CD8-positive, alpha-beta memory T cell (primary cell): ENCODE measurements at regions not wholly inside any gene's neighbourhood (a gene's known extent, or its start where the extent isn't known, plus 50 kb on each side); places are given as distances from the start of the nearest gene placed in this dataset.
"Not testable (repeated sequence)": the region's sequence is repeated elsewhere in the genome, so short reads cannot be mapped to it uniquely, and the experiment has no call there.

ENCODE experiments used
- CTCF ChIA-PET: fragments of 350-600 bp; sonication (Branson Sonifier 250); formaldehyde crosslinking; loops from one replicate; lab custom pipeline; 2021; ENCODE audit warnings: antibody characterized with exemption; lab: Charles Lee
- POLR2A ChIA-PET: fragments of 350-600 bp; sonication (Branson Sonifier 250); formaldehyde crosslinking; loops from one replicate; lab custom pipeline; 2021; ENCODE audit warnings: antibody characterized with exemption; lab: Charles Lee
- DNase-seq, 5 donors: peaks; one replicate each; pipeline versions ENCODE4 v3.0.0 to v3.0.0-alpha.2; 2020 to 2022; ENCODE audit warnings: mixed read lengths in 1 of 5
- H3K27ac ChIP-seq: one replicate; pipeline ENCODE4 v1.7.0; 2013; ENCODE audit warnings: low read depth, mild to moderate bottlenecking, low read length, moderate library complexity
- H3K27me3 ChIP-seq: 2 replicates; pipeline ENCODE4 v1.7.0; 2013; ENCODE audit warnings: low read length, mild to moderate bottlenecking; ENCODE audit not compliant: insufficient read depth, poor library complexity, severe bottlenecking
- H3K36me3 ChIP-seq: 2 replicates; pipeline ENCODE4 v1.7.0; 2013; ENCODE audit warnings: mild to moderate bottlenecking, low read length, moderate library complexity; ENCODE audit not compliant: insufficient read depth
- H3K4me1 ChIP-seq: 2 replicates; pipeline ENCODE4 v1.7.0; 2013; ENCODE audit warnings: mild to moderate bottlenecking, low read length, moderate library complexity; ENCODE audit not compliant: insufficient read depth
- H3K4me3 ChIP-seq: 2 replicates; pipeline ENCODE4 v1.7.0; 2013; ENCODE audit warnings: mild to moderate bottlenecking, low read length
- H3K9me3 ChIP-seq: 2 replicates; pipeline ENCODE4 v1.7.0; 2013; ENCODE audit warnings: mild to moderate bottlenecking, low read length
- H3K27ac Mint-ChIP-seq, 8 donors: one replicate each; pipeline ENCODE4 v1.8.0; 2020 to 2021; ENCODE audit warnings: mixed read lengths in 8 of 8, mild to moderate bottlenecking in 6 of 8, inconsistent platforms in 3 of 8, moderate library complexity in 3 of 8
- H3K27me3 Mint-ChIP-seq, 2 donors: one replicate each; pipeline ENCODE4 v1.8.0; 2020 to 2021; ENCODE audit warnings: mixed read lengths in 2 of 2, mild to moderate bottlenecking in 1 of 2, moderate library complexity in 1 of 2
- H3K36me3 Mint-ChIP-seq, 3 donors: one replicate each; pipeline ENCODE4 v1.8.0; 2020 to 2021; ENCODE audit warnings: mixed read lengths in 3 of 3, inconsistent platforms in 1 of 3, mild to moderate bottlenecking in 1 of 3
- H3K4me1 Mint-ChIP-seq, 3 donors: one replicate each; pipeline ENCODE4 v1.8.0; 2020 to 2021; ENCODE audit warnings: mixed read lengths in 3 of 3, inconsistent platforms in 1 of 3, mild to moderate bottlenecking in 1 of 3
- H3K4me3 Mint-ChIP-seq, 7 donors: one replicate each; pipeline ENCODE4 v1.8.0; 2020 to 2021; ENCODE audit warnings: mixed read lengths in 7 of 7, mild to moderate bottlenecking in 6 of 7, moderate library complexity in 4 of 7, inconsistent platforms in 2 of 7
- H3K9me3 Mint-ChIP-seq, 5 donors: one replicate each; pipeline ENCODE4 v1.8.0; 2020 to 2022; ENCODE audit warnings: mixed read lengths in 5 of 5, mild to moderate bottlenecking in 3 of 5, moderate library complexity in 2 of 5, inconsistent platforms in 1 of 5

- Mint-ChIP-seq H3K4me3 (no peak overlapping the region), H3K9me3 (peaks cover 0 to 11% (median 3%) of the 10 kb centered on the region in 5 donors), H3K27ac (no peak overlapping the region), H3K27me3 (no peaks in the 10 kb centered on the region), H3K36me3 (peaks cover 0 to 2% (median 0%) of the 10 kb centered on the region in 3 donors), H3K4me1 (no peaks in the 10 kb centered on the region)
- POLR2A ChIA-PET = no interaction called here
- H3K27ac ChIP-seq = no peak overlapping the region
- H3K4me1 ChIP-seq = no peaks in the 10 kb centered on the region
- H3K36me3 ChIP-seq = no peaks in the 10 kb centered on the region
- H3K4me3 ChIP-seq = no peak overlapping the region
- no peaks in the 10 kb centered on the region for H3K9me3 ChIP-seq
- CTCF ChIA-PET = no interaction called here
- H3K27me3 ChIP-seq = no peaks in the 10 kb centered on the region
- DNase-seq = no peak
Measured at GRCh38 chr1:118811156-118811555, 177.0 kb downstream of the TBX15 start.

DNA sequence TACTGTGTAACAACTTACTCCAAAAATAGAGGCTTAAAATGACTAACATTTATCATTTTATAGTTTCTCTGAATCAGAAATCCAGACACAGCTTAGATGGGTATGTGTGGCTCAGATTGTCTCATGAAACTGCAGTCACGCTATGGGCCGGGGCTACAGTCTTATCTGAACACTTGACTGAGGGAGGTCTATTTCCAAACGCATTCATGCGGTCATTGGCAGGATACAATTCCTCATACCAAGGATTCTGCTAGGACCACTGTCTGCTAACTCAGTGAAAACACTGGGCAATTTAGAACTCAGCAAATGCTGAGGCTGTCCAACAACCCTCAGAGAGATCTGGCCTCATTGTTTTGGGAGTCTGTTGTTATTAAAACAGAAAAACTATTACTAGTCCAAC, 178.6 kb downstream of the TBX15 start:
- DNase-seq = no peak
- CTCF ChIA-PET = no interaction called here
- Histone ChIP-seq H3K36me3 (no peaks in the 10 kb centered on the region), H3K9me3 (no peaks in the 10 kb centered on the region), H3K4me3 (no peak overlapping the region), H3K27ac (no peak overlapping the region), H3K27me3 (no peaks in the 10 kb centered on the region), H3K4me1 (no peaks in the 10 kb centered on the region)
- Mint-ChIP-seq H3K4me3 (no peak overlapping the region), H3K36me3 (peaks cover 0 to 2% (median 0%) of the 10 kb centered on the region in 3 donors), H3K9me3 (peaks cover 0 to 14% (median 5%) of the 10 kb centered on the region in 5 donors), H3K27me3 (peaks cover 0 to 2% of the 10 kb centered on the region in 2 donors), H3K27ac (no peak overlapping the region), H3K4me1 (no peaks in the 10 kb centered on the region)
- POLR2A ChIA-PET = no interaction called here

DNA sequence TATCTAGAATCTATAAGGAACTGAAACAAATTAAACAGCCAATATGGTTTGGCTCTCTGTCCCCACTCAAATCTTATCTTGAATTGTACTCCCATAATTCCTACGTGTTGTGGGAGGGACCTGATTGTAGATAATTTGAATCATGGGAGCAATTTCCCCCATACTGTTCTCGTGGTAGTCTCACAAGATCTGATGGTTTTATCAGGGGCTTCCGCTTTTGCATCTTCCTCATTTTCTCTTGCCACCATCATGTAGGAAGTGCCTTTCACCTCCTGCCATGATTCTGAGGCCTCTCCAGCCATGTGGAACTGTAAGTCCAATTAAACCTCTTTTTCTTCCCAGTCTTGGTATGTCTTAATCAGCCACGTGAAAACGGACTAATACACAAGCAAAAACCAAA, 185.0 kb downstream of the TBX15 start:
- H3K4me3 Mint-ChIP-seq, H3K27ac ChIP-seq, H3K4me1 Mint-ChIP-seq, H3K36me3 ChIP-seq, H3K36me3 Mint-ChIP-seq, H3K27me3 Mint-ChIP-seq, H3K4me3 ChIP-seq, H3K4me1 ChIP-seq, H3K27ac Mint-ChIP-seq, H3K9me3 Mint-ChIP-seq, H3K9me3 ChIP-seq, DNase-seq, CTCF ChIA-PET, H3K27me3 ChIP-seq, POLR2A ChIA-PET: not testable (repeated sequence)

- Mint-ChIP-seq H3K36me3 (no peaks in the 10 kb centered on the region), H3K4me1 (no peaks in the 10 kb centered on the region), H3K4me3 (no peak overlapping the region), H3K27ac (no peak overlapping the region), H3K9me3 (peaks cover 14 to 35% (median 21%) of the 10 kb centered on the region in 5 donors), H3K27me3 (no peaks in the 10 kb centered on the region)
- no peak for DNase-seq
- no peaks in the 10 kb centered on the region for H3K9me3 ChIP-seq
- no peaks in the 10 kb centered on the region for H3K27me3 ChIP-seq
- ChIA-PET CTCF (no interaction called here), POLR2A (no interaction called here)
- no peak overlapping the region for H3K27ac ChIP-seq
- no peaks in the 10 kb centered on the region for H3K36me3 ChIP-seq
- H3K4me3 ChIP-seq = no peak overlapping the region
- no peaks in the 10 kb centered on the region for H3K4me1 ChIP-seq
Measured at GRCh38 chr1:118791094-118791691, 196.9 kb downstream of the TBX15 start.

- H3K27ac Mint-ChIP-seq = no peak overlapping the region
- no peaks in the 10 kb centered on the region for H3K9me3 ChIP-seq
- ChIA-PET CTCF (no interaction called here), POLR2A (no interaction called here)
- H3K4me1 ChIP-seq = no peaks in the 10 kb centered on the region
- H3K27me3 Mint-ChIP-seq = no peaks in the 10 kb centered on the region
- no peak overlapping the region for H3K27ac ChIP-seq
- no peaks in the 10 kb centered on the region for H3K4me1 Mint-ChIP-seq
- no peak for DNase-seq
- no peak overlapping the region for H3K4me3 ChIP-seq
- no peaks in the 10 kb centered on the region for H3K36me3 Mint-ChIP-seq
- H3K27me3 ChIP-seq = no peaks in the 10 kb centered on the region
- H3K36me3 ChIP-seq = no peaks in the 10 kb centered on the region
- H3K4me3 Mint-ChIP-seq = no peak overlapping the region
- H3K9me3 Mint-ChIP-seq = peaks cover 14 to 24% (median 19%) of the 10 kb centered on the region in 5 donors
Measured at GRCh38 chr1:118788463-118788862, 199.7 kb downstream of the TBX15 start.

GRCh38 chr1:118786454-118787155, 201.5 kb downstream of the TBX15 start:
- H3K4me1 Mint-ChIP-seq = no peaks in the 10 kb centered on the region
- Histone ChIP-seq H3K4me3 (no peak overlapping the region), H3K27me3 (no peaks in the 10 kb centered on the region), H3K36me3 (no peaks in the 10 kb centered on the region), H3K9me3 (no peaks in the 10 kb centered on the region), H3K27ac (no peak overlapping the region), H3K4me1 (no peaks in the 10 kb centered on the region)
- H3K9me3 Mint-ChIP-seq = peaks cover 14 to 19% (median 18%) of the 10 kb centered on the region in 5 donors
- H3K27me3 Mint-ChIP-seq = no peaks in the 10 kb centered on the region
- no peak for DNase-seq
- no peaks in the 10 kb centered on the region for H3K36me3 Mint-ChIP-seq
- ChIA-PET CTCF (no interaction called here), POLR2A (no interaction called here)
- H3K27ac Mint-ChIP-seq = no peak overlapping the region
- no peak overlapping the region for H3K4me3 Mint-ChIP-seq

DNA sequence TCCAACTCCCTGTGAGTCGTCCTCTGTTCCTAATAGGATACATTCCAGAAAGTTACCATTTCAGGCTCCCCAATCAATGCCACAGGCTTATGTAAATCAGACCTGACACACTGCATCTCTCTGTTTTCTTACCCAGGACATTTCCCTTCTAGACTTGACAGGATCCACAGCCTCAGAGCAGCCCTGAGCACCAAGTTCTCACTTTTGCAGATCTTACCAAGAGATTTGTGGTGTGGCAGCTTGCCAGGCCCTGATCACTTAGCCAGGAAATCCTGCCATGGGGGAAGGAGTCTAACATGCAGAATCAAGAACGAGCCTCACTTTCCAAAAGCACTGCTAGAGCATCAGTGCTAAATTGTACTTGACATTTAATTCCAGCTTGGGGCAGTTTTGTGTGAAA, 202.9 kb downstream of the TBX15 start:
- Histone ChIP-seq H3K27me3 (no peaks in the 10 kb centered on the region), H3K4me1 (no peaks in the 10 kb centered on the region), H3K27ac (no peak overlapping the region), H3K36me3 (no peaks in the 10 kb centered on the region), H3K9me3 (no peaks in the 10 kb centered on the region), H3K4me3 (no peak overlapping the region)
- no peaks in the 10 kb centered on the region for H3K27me3 Mint-ChIP-seq
- H3K9me3 Mint-ChIP-seq = peaks cover 10 to 13% (median 12%) of the 10 kb centered on the region in 5 donors
- no peak overlapping the region for H3K27ac Mint-ChIP-seq
- ChIA-PET POLR2A (no interaction called here), CTCF (no interaction called here)
- no peaks in the 10 kb centered on the region for H3K36me3 Mint-ChIP-seq
- no peak overlapping the region for H3K4me3 Mint-ChIP-seq
- DNase-seq = no peak
- H3K4me1 Mint-ChIP-seq = no peaks in the 10 kb centered on the region

- Histone ChIP-seq H3K36me3 (no peaks in the 10 kb centered on the region), H3K27me3 (no peaks in the 10 kb centered on the region), H3K9me3 (no peaks in the 10 kb centered on the region), H3K4me1 (no peaks in the 10 kb centered on the region), H3K27ac (no peak overlapping the region), H3K4me3 (no peak overlapping the region)
- ChIA-PET CTCF (no interaction called here), POLR2A (no interaction called here)
- Mint-ChIP-seq H3K36me3 (no peaks in the 10 kb centered on the region), H3K27ac (no peak overlapping the region), H3K27me3 (no peaks in the 10 kb centered on the region), H3K4me3 (no peak overlapping the region), H3K9me3 (peaks cover 9 to 14% (median 10%) of the 10 kb centered on the region in 5 donors), H3K4me1 (no peaks in the 10 kb centered on the region)
- DNase-seq = no peak
Measured at GRCh38 chr1:118783095-118783758, 204.9 kb downstream of the TBX15 start.
